Astrocyte (in vitro differentiated cells and primary cell): ENCODE measurements at regions not wholly inside any gene's neighbourhood (a gene's known extent, or its start where the extent isn't known, plus 50 kb on each side); places are given as distances from the start of the nearest gene placed in this dataset.

Source experiments
- EZH2 ChIP-seq: IDR thresholded peaks from 2 replicates; pipeline ENCODE4 v1.6.1; 2012; ENCODE audit warnings: mild to moderate bottlenecking, low read length, inconsistent platforms; ENCODE audit not compliant: insufficient read depth
- TF ChIP-seq, protein P1 (sequence below): IDR thresholded peaks from 2 replicates; pipeline ENCODE4 v1.5.1; 2011; ENCODE audit warnings: low read depth, mild to moderate bottlenecking, inconsistent platforms, low read length, moderate library complexity; ENCODE audit not compliant: insufficient read depth

GRCh38 chr7:27409311-27409710, 166.7 kb downstream of the EVX1 start:
- TF ChIP-seq, protein P1, sequence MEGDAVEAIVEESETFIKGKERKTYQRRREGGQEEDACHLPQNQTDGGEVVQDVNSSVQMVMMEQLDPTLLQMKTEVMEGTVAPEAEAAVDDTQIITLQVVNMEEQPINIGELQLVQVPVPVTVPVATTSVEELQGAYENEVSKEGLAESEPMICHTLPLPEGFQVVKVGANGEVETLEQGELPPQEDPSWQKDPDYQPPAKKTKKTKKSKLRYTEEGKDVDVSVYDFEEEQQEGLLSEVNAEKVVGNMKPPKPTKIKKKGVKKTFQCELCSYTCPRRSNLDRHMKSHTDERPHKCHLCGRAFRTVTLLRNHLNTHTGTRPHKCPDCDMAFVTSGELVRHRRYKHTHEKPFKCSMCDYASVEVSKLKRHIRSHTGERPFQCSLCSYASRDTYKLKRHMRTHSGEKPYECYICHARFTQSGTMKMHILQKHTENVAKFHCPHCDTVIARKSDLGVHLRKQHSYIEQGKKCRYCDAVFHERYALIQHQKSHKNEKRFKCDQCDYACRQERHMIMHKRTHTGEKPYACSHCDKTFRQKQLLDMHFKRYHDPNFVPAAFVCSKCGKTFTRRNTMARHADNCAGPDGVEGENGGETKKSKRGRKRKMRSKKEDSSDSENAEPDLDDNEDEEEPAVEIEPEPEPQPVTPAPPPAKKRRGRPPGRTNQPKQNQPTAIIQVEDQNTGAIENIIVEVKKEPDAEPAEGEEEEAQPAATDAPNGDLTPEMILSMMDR, result no peak
- TF ChIP-seq EZH2, result no peak
